A549 (cell line): ENCODE measurements at regions not wholly inside any gene's neighbourhood (a gene's known extent, or its start where the extent isn't known, plus 50 kb on each side); places are given as distances from the start of the nearest gene placed in this dataset.

Experiments used
- BCL3 ChIP-seq: fragments of >200 bp; sonication (Bioruptor Twin); formaldehyde crosslinking; IDR thresholded peaks from 3 replicates; pipeline ENCODE4 v1.6.1; 2016
- CEBPB ChIP-seq, 2 experiments: fragments of >200 bp in 1 of 2; sonication (Bioruptor Twin) in 1 of 2; formaldehyde crosslinking in 1 of 2; IDR thresholded peaks; 2 replicates each; pipeline ENCODE4 v1.6.1; 2012 to 2016
- CTCF ChIP-seq: fragments of >200 bp; sonication (Bioruptor Twin); formaldehyde crosslinking; IDR thresholded peaks from 3 replicates; pipeline ENCODE4 v1.5.1; 2016
- ELK1 ChIP-seq: fragments of 150-350 bp; IDR thresholded peaks from 2 replicates; pipeline ENCODE4 v1.6.1; 2014; ENCODE audit warnings: low read depth, mild to moderate bottlenecking, low read length
- HDAC2 ChIP-seq: fragments of 200-600 bp; sonication (generic); IDR thresholded peaks from 2 replicates; pipeline ENCODE4 v1.6.1; 2016
- MYC ChIP-seq: IDR thresholded peaks from 2 replicates; pipeline ENCODE4 v1.6.1; 2012; ENCODE audit warnings: mild to moderate bottlenecking, inconsistent platforms, low read length, improper control_type of control experiment, borderline replicate concordance
- PBX3 ChIP-seq: IDR thresholded peaks from 2 replicates; pipeline ENCODE4 v1.6.1; 2012
- POLR2A ChIP-seq: IDR thresholded peaks from 2 replicates; pipeline ENCODE4 v1.6.1; 2012; ENCODE audit warnings: mild to moderate bottlenecking, low read length
- RCOR1 ChIP-seq: fragments of 150-350 bp; IDR thresholded peaks from 2 replicates; pipeline ENCODE4 v1.6.1; 2014; ENCODE audit warnings: antibody characterized with exemption, low read length, low read depth
- REST ChIP-seq: fragments of 200-600 bp; sonication (generic); IDR thresholded peaks from 2 replicates; pipeline ENCODE4 v1.6.1; 2016; ENCODE audit warnings: antibody characterized with exemption, mild to moderate bottlenecking, moderate library complexity
- RNF2 ChIP-seq: fragments of 200-600 bp; sonication (generic); IDR thresholded peaks from 2 replicates; pipeline ENCODE4 v1.6.1; 2016; ENCODE audit warnings: low read depth, mild to moderate bottlenecking, antibody characterized with exemption, moderate library complexity, borderline replicate concordance
- SMC3 ChIP-seq: fragments of >200 bp; sonication (Bioruptor Twin); formaldehyde crosslinking; IDR thresholded peaks from 3 replicates; pipeline ENCODE4 v1.6.1; 2018; ENCODE audit warnings: inconsistent platforms
- SREBF2 ChIP-seq: fragments of 450-650 bp; IDR thresholded peaks from 2 replicates; pipeline ENCODE4 v1.6.1; 2014; ENCODE audit warnings: mild to moderate bottlenecking, moderate library complexity

- TF ChIP-seq POLR2A (no peak), RCOR1 (no peak), HDAC2 (no peak), CTCF (no peak), ELK1 (no peak), REST (no peak), SMC3 (no peak), BCL3 (no peak), PBX3 (no peak), CEBPB (IDR thresholded peaks at IDR 0.05) (no peak), MYC (no peak), SREBF2 (no peak), RNF2 (no peak)
Measured at GRCh38 chr3:41037651-41038334, 161.5 kb upstream of the CTNNB1 start.
